GM12878 (cell line): ENCODE measurements at regions not wholly inside any gene's neighbourhood (a gene's known extent, or its start where the extent isn't known, plus 50 kb on each side); places are given as distances from the start of the nearest gene placed in this dataset.

ENCODE experiments used
- BCL11A ChIP-seq: IDR thresholded peaks from 2 replicates; pipeline ENCODE4 v1.6.1; 2011; ENCODE audit warnings: low read depth, low read length
- BRCA1 ChIP-seq: IDR thresholded peaks from 2 replicates; pipeline ENCODE4 v1.6.1; 2011; ENCODE audit warnings: low read depth, low read length, improper control_type of control experiment
- CBFB ChIP-seq: IDR thresholded peaks from 2 replicates; pipeline ENCODE4 v1.6.1; 2016; ENCODE audit warnings: antibody characterized with exemption, low read depth
- CHD1 ChIP-seq: IDR thresholded peaks from 2 replicates; pipeline ENCODE4 v1.6.1; 2012; ENCODE audit warnings: low read depth, low read length, improper control_type of control experiment
- IKZF2 ChIP-seq, 2 experiments: fragments of 450-650 bp; IDR thresholded peaks; 2 replicates each; pipeline ENCODE4 v1.6.1; 2017; ENCODE audit warnings: mild to moderate bottlenecking in 2 of 2, moderate library complexity in 2 of 2
- LARP7 ChIP-seq: fragments of 450-650 bp; IDR thresholded peaks from 2 replicates; pipeline ENCODE4 v1.6.1; 2017; ENCODE audit warnings: mild to moderate bottlenecking
- MTA2 ChIP-seq: fragments of 450-650 bp; IDR thresholded peaks from 2 replicates; pipeline ENCODE4 v1.6.1; 2016; ENCODE audit warnings: low read depth, mild to moderate bottlenecking, moderate library complexity
- PAX5 ChIP-seq: IDR thresholded peaks from 2 replicates; pipeline ENCODE4 v1.6.1; 2011; ENCODE audit warnings: low read depth, low read length, borderline replicate concordance
- RBBP5 ChIP-seq: fragments of 200-600 bp; sonication (generic); conservative IDR thresholded peaks from 2 replicates; pipeline ENCODE4 v1.6.1; 2016
- RELA ChIP-seq: fragments of 450-650 bp; IDR thresholded peaks from 2 replicates; pipeline ENCODE4 v1.8.0; 2014; ENCODE audit warnings: borderline replicate concordance; ENCODE audit not compliant: partially characterized antibody
- RUNX3 ChIP-seq: IDR thresholded peaks from 2 replicates; pipeline ENCODE4 v1.6.1; 2012; ENCODE audit warnings: low read length, inconsistent platforms
- SIN3A ChIP-seq: IDR thresholded peaks from 2 replicates; pipeline ENCODE4 v1.6.1; 2012; ENCODE audit warnings: low read depth, low read length, improper control_type of control experiment
- SIX5 ChIP-seq: IDR thresholded peaks from 2 replicates; pipeline ENCODE4 v1.6.1; 2011; ENCODE audit warnings: mild to moderate bottlenecking, low read depth, low read length, moderate library complexity; ENCODE audit not compliant: severe bottlenecking
- SREBF2 ChIP-seq: IDR thresholded peaks from 2 replicates; pipeline ENCODE4 v1.6.1; 2012; ENCODE audit warnings: mild to moderate bottlenecking, low read length
- STAT3 ChIP-seq: IDR thresholded peaks from 2 replicates; pipeline ENCODE4 v1.6.1; 2011; ENCODE audit warnings: low read depth, low read length, improper control_type of control experiment
- YY1 ChIP-seq: IDR thresholded peaks from 2 replicates; pipeline ENCODE4 v1.6.1; 2011; ENCODE audit warnings: low read depth, mild to moderate bottlenecking, low read length
- ZNF24 ChIP-seq: fragments of 450-650 bp; IDR thresholded peaks from 2 replicates; pipeline ENCODE4 v1.6.1; 2017; ENCODE audit warnings: antibody characterized with exemption, mild to moderate bottlenecking
- TF ChIP-seq, protein P1 (sequence below): IDR thresholded peaks from 2 replicates; pipeline ENCODE4 v1.6.1; 2011; ENCODE audit warnings: borderline replicate concordance, low read depth, mild to moderate bottlenecking, moderate library complexity, low read length; ENCODE audit not compliant: insufficient read depth, poor library complexity, severe bottlenecking
- TF ChIP-seq, protein P2 (sequence below): fragments of 450-650 bp; IDR thresholded peaks from 2 replicates; pipeline ENCODE4 v1.6.1; 2017; ENCODE audit warnings: mild to moderate bottlenecking, low read depth, inconsistent platforms; ENCODE audit not compliant: poor library complexity, severe bottlenecking
- TF ChIP-seq, protein P3 (sequence below): fragments of 450-650 bp; IDR thresholded peaks from 2 replicates; pipeline ENCODE4 v1.6.1; 2016; ENCODE audit warnings: mild to moderate bottlenecking, moderate library complexity, borderline replicate concordance
- TF ChIP-seq, protein P4 (sequence below): fragments of 450-650 bp; IDR thresholded peaks from 2 replicates; pipeline ENCODE4 v1.6.1; 2017; ENCODE audit warnings: borderline replicate concordance
- TF ChIP-seq, protein P5 (sequence below): IDR thresholded peaks from 2 replicates; pipeline ENCODE4 v1.6.1; 2011; ENCODE audit warnings: low read depth, low read length, improper control_type of control experiment, borderline replicate concordance

DNA sequence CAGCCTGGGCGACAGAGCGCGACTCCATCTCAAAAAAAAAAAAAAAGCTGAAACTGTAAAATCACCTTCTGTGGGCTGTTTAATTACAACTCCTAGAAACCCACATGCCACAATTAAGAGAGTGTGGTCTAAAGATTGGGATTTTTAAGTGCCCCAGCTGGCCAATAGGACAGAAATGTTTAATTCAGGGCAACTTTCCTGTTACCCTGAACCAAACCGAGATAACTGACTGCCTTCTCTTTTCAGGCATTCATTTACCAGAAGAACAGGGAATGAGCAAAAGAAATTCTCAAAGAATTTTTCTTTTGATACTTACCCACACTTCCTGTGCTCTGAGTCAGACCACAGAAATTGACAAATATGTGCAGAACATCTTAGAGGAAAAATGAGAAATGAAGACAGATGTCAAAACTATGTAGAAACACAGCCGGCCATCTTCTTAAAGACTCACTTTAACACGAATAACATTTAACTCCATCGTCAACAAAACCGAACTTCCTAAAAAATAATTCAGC is 221.3 kb upstream of the DAPK1 start (continued):
- TF ChIP-seq, protein P1, sequence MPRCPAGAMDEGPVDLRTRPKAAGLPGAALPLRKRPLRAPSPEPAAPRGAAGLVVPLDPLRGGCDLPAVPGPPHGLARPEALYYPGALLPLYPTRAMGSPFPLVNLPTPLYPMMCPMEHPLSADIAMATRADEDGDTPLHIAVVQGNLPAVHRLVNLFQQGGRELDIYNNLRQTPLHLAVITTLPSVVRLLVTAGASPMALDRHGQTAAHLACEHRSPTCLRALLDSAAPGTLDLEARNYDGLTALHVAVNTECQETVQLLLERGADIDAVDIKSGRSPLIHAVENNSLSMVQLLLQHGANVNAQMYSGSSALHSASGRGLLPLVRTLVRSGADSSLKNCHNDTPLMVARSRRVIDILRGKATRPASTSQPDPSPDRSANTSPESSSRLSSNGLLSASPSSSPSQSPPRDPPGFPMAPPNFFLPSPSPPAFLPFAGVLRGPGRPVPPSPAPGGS = no peak
- TF ChIP-seq CHD1 (no peak), ZNF24 (no peak), CBFB (no peak), PAX5 (0 out of 2 replicates have a peak, but pooled peaks have one; percentile 19), IKZF2 (IDR thresholded peaks at IDR 0.05) (no peak; a peak in 1 of 4 replicates), STAT3 (no peak), BCL11A (peak; percentile 16; the same call in 1 of the 2 replicates), RELA (no peak), BRCA1 (no peak), LARP7 (no peak), RBBP5 (no peak), SIN3A (no peak), YY1 (no peak), SIX5 (no peak), RUNX3 (0 out of 2 replicates have a peak, but pooled peaks have one; percentile 22), MTA2 (peak; percentile 70; the same call in 1 of the 2 replicates), SREBF2 (no peak)
- TF ChIP-seq, protein P2, sequence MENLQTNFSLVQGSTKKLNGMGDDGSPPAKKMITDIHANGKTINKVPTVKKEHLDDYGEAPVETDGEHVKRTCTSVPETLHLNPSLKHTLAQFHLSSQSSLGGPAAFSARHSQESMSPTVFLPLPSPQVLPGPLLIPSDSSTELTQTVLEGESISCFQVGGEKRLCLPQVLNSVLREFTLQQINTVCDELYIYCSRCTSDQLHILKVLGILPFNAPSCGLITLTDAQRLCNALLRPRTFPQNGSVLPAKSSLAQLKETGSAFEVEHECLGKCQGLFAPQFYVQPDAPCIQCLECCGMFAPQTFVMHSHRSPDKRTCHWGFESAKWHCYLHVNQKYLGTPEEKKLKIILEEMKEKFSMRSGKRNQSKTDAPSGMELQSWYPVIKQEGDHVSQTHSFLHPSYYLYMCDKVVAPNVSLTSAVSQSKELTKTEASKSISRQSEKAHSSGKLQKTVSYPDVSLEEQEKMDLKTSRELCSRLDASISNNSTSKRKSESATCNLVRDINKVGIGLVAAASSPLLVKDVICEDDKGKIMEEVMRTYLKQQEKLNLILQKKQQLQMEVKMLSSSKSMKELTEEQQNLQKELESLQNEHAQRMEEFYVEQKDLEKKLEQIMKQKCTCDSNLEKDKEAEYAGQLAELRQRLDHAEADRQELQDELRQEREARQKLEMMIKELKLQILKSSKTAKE = no peak
- TF ChIP-seq, protein P3, sequence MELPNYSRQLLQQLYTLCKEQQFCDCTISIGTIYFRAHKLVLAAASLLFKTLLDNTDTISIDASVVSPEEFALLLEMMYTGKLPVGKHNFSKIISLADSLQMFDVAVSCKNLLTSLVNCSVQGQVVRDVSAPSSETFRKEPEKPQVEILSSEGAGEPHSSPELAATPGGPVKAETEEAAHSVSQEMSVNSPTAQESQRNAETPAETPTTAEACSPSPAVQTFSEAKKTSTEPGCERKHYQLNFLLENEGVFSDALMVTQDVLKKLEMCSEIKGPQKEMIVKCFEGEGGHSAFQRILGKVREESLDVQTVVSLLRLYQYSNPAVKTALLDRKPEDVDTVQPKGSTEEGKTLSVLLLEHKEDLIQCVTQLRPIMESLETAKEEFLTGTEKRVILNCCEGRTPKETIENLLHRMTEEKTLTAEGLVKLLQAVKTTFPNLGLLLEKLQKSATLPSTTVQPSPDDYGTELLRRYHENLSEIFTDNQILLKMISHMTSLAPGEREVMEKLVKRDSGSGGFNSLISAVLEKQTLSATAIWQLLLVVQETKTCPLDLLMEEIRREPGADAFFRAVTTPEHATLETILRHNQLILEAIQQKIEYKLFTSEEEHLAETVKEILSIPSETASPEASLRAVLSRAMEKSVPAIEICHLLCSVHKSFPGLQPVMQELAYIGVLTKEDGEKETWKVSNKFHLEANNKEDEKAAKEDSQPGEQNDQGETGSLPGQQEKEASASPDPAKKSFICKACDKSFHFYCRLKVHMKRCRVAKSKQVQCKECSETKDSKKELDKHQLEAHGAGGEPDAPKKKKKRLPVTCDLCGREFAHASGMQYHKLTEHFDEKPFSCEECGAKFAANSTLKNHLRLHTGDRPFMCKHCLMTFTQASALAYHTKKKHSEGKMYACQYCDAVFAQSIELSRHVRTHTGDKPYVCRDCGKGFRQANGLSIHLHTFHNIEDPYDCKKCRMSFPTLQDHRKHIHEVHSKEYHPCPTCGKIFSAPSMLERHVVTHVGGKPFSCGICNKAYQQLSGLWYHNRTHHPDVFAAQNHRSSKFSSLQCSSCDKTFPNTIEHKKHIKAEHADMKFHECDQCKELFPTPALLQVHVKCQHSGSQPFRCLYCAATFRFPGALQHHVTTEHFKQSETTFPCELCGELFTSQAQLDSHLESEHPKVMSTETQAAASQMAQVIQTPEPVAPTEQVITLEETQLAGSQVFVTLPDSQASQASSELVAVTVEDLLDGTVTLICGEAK = no peak
- TF ChIP-seq, protein P4, sequence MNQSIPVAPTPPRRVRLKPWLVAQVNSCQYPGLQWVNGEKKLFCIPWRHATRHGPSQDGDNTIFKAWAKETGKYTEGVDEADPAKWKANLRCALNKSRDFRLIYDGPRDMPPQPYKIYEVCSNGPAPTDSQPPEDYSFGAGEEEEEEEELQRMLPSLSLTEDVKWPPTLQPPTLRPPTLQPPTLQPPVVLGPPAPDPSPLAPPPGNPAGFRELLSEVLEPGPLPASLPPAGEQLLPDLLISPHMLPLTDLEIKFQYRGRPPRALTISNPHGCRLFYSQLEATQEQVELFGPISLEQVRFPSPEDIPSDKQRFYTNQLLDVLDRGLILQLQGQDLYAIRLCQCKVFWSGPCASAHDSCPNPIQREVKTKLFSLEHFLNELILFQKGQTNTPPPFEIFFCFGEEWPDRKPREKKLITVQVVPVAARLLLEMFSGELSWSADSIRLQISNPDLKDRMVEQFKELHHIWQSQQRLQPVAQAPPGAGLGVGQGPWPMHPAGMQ = no peak
- TF ChIP-seq, protein P5, sequence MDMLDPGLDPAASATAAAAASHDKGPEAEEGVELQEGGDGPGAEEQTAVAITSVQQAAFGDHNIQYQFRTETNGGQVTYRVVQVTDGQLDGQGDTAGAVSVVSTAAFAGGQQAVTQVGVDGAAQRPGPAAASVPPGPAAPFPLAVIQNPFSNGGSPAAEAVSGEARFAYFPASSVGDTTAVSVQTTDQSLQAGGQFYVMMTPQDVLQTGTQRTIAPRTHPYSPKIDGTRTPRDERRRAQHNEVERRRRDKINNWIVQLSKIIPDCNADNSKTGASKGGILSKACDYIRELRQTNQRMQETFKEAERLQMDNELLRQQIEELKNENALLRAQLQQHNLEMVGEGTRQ = no peak
- TF ChIP-seq, all 136 proteins: peak for 4
